ENCODE measurements at regions not wholly inside any gene's neighbourhood (a gene's known extent, or its start where the extent isn't known, plus 50 kb on each side); places are given as distances from the start of the nearest gene placed in this dataset.

DNA sequence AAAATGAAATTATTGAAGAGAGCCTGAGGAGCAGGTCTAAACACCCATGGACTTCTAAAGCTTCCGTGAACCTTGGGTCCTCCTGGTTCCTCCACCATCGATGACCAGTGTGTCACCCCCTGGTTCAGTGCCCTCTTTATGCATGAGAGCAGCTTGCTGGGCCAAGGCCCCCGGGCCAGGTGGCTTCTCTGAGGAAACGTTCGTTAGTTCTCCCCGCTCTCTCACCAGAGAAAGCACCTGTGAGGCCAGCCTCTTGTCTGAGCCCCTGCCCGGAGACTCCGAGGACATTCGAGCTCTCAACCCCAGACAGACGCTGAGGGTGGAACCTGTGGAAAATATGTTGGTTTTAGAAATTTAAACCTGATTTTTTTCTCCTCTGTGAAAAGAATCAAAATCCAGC, 92.4 kb downstream of the GLI2 start:
- Histone ChIP-seq H3K79me2 (ENCODE audit: low read length) (no peaks in the 10 kb centered on the region), H3K9ac (ENCODE audit: low read length) (no peak overlapping the region), H3K36me3 (ENCODE audit: low read depth, low read length) (no peaks in the 10 kb centered on the region), H3K9me3 (ENCODE audit: low read length) (no peaks in the 10 kb centered on the region), H3K27me3 (ENCODE audit: low read length) (no peaks in the 10 kb centered on the region), H4K20me1 (ENCODE audit: low read length) (no peaks in the 10 kb centered on the region), H3K9me2 (replicated peaks; ENCODE audit: low read length) (no peaks in the 10 kb centered on the region), H2AFZ (ENCODE audit: low read length) (no peak overlapping the region), H3K4me1 (ENCODE audit: insufficient read depth, low read length) (no peaks in the 10 kb centered on the region), H3K27ac (ENCODE audit: low read length) (no peak overlapping the region), H3K4me2 (ENCODE audit: low read length) (no peak overlapping the region), H3F3A (ENCODE audit: low read length, unreplicated experiment) (no peaks in the 10 kb centered on the region), H3K4me3 (ENCODE audit: low read length) (no peak overlapping the region)
- BruUV-seq (replicated peaks), result no TSS peak
- intact Hi-C loops (cut with micrococcal nuclease), result no loop called here
- ATAC-seq (no peak), DNase-seq (no peak)
- TF ChIP-seq EZH2phosphoT487 (IDR thresholded peaks at IDR 0.05; ENCODE audit: borderline replicate concordance, low read length) (no peak), EZH2 (IDR thresholded peaks at IDR 0.05; ENCODE audit: low read length, unreplicated experiment) (no peak)
- TF ChIP-seq, protein P1, sequence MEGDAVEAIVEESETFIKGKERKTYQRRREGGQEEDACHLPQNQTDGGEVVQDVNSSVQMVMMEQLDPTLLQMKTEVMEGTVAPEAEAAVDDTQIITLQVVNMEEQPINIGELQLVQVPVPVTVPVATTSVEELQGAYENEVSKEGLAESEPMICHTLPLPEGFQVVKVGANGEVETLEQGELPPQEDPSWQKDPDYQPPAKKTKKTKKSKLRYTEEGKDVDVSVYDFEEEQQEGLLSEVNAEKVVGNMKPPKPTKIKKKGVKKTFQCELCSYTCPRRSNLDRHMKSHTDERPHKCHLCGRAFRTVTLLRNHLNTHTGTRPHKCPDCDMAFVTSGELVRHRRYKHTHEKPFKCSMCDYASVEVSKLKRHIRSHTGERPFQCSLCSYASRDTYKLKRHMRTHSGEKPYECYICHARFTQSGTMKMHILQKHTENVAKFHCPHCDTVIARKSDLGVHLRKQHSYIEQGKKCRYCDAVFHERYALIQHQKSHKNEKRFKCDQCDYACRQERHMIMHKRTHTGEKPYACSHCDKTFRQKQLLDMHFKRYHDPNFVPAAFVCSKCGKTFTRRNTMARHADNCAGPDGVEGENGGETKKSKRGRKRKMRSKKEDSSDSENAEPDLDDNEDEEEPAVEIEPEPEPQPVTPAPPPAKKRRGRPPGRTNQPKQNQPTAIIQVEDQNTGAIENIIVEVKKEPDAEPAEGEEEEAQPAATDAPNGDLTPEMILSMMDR (conservative IDR thresholded peaks at IDR 0.05; ENCODE audit: low read depth, low read length), result no peak
- CTCF ChIA-PET, result no interaction called here
- POLR2A ChIA-PET (ENCODE audit: unreplicated experiment), result no interaction called here

DNA sequence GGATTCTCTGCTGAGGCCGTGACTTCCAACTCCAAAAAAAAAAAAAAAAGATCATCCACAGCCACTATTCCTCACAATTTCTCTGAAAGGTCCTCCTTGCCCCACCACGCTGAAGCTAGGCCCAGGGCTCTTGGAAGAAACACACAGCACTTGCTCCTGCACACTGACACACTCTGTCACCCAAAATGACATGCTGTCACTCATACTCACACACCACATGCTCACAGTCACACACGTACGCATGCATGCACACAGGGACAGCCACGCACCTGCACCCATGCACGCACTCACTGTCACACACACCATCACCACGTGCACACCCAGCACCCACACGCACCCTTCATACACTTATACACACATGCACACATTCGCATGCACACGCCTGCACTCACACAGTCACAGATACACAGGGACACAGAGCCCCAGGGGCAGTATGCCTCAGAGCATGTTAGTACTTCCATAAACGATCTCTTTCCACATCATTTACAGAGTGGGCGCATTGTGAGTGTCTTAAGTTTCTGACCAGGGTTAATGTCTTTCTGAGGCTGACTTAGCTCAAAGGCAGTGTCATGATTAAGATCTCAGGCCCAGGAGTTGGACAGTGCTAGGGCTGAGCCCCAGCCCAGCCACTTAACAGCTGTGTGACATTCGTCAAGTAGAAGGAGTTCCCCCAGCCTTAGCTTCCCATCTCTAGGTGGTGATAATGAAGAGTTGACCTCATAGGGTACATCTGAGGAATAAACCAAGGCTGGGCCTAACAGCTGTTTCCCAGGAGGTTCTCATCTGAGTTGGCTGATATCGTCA, 93.4 kb downstream of the GLI2 start:
- H3F3A ChIP-seq (ENCODE audit: low read length, unreplicated experiment), result no peaks in the 10 kb centered on the region
- H3K4me3 ChIP-seq (ENCODE audit: low read length), result no peak overlapping the region
- TF ChIP-seq, protein P1 (conservative IDR thresholded peaks at IDR 0.05; ENCODE audit: low read depth, low read length), result no peak
- TF ChIP-seq EZH2phosphoT487 (IDR thresholded peaks at IDR 0.05; ENCODE audit: borderline replicate concordance, low read length) (no peak), EZH2 (IDR thresholded peaks at IDR 0.05; ENCODE audit: low read length, unreplicated experiment) (no peak)
- ChIA-PET CTCF (no interaction called here), POLR2A (ENCODE audit: unreplicated experiment) (no interaction called here)
- H2AFZ ChIP-seq (ENCODE audit: low read length), result no peak overlapping the region
- ATAC-seq (no peak), DNase-seq (no peak)
- no peaks in the 10 kb centered on the region for H3K4me1 ChIP-seq (ENCODE audit: insufficient read depth, low read length)
- no TSS peak for BruUV-seq (replicated peaks)
- intact Hi-C loops (cut with micrococcal nuclease), result no loop called here
- H3K27me3 ChIP-seq (ENCODE audit: low read length), result no peaks in the 10 kb centered on the region
- H3K36me3 ChIP-seq (ENCODE audit: low read depth, low read length), result no peaks in the 10 kb centered on the region
- H3K79me2 ChIP-seq (ENCODE audit: low read length), result no peaks in the 10 kb centered on the region
- H3K4me2 ChIP-seq (ENCODE audit: low read length), result no peak overlapping the region
- no peaks in the 10 kb centered on the region for H4K20me1 ChIP-seq (ENCODE audit: low read length)
- no peak overlapping the region for H3K27ac ChIP-seq (ENCODE audit: low read length)
- no peak overlapping the region for H3K9ac ChIP-seq (ENCODE audit: low read length)
- H3K9me2 ChIP-seq (replicated peaks; ENCODE audit: low read length), result no peaks in the 10 kb centered on the region
- no peaks in the 10 kb centered on the region for H3K9me3 ChIP-seq (ENCODE audit: low read length)

DNA sequence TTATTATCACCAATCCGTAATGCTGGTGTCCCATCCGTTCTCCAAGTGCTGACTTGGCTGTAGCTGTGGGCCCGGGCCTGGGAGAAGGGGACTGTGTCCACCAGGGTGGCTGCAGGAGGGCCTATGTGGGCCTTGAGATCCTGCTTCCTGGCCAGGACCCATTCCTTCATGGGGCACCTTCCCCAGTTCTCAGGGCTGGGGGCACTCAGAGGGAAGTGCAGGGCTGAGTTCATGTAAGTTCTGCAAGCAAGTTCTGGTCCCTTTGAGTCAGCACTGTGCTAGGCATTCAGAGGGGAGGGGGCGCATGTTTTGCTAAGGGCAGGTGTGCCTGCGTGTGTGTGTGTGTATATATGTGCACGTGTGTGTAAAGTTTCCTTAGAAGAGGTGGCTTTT, 94.0 kb downstream of the GLI2 start:
- POLR2A ChIA-PET (ENCODE audit: unreplicated experiment), result no interaction called here
- CTCF ChIA-PET, result no interaction called here
- DNase-seq (no peak), ATAC-seq (no peak)
- TF ChIP-seq EZH2 (IDR thresholded peaks at IDR 0.05; ENCODE audit: low read length, unreplicated experiment), result no peak
- TF ChIP-seq EZH2phosphoT487 (IDR thresholded peaks at IDR 0.05; ENCODE audit: borderline replicate concordance, low read length), result no peak
- TF ChIP-seq, protein P1 (conservative IDR thresholded peaks at IDR 0.05; ENCODE audit: low read depth, low read length), result no peak
- Histone ChIP-seq H3F3A (ENCODE audit: low read length, unreplicated experiment) (no peaks in the 10 kb centered on the region), H3K4me2 (ENCODE audit: low read length) (no peak overlapping the region), H3K9ac (ENCODE audit: low read length) (no peak overlapping the region), H3K4me3 (ENCODE audit: low read length) (no peak overlapping the region), H3K9me3 (ENCODE audit: low read length) (no peaks in the 10 kb centered on the region), H3K9me2 (replicated peaks; ENCODE audit: low read length) (no peaks in the 10 kb centered on the region), H3K4me1 (ENCODE audit: insufficient read depth, low read length) (no peaks in the 10 kb centered on the region), H3K27ac (ENCODE audit: low read length) (no peak overlapping the region), H3K79me2 (ENCODE audit: low read length) (no peaks in the 10 kb centered on the region), H3K36me3 (ENCODE audit: low read depth, low read length) (no peaks in the 10 kb centered on the region), H3K27me3 (ENCODE audit: low read length) (no peaks in the 10 kb centered on the region), H2AFZ (ENCODE audit: low read length) (no peak overlapping the region), H4K20me1 (ENCODE audit: low read length) (no peaks in the 10 kb centered on the region)
- intact Hi-C loops (cut with micrococcal nuclease), result no loop called here
- no TSS peak for BruUV-seq (replicated peaks)

All from PC-3 (cell line).